ENCODE measurements at regions not wholly inside any gene's neighbourhood (a gene's known extent, or its start where the extent isn't known, plus 50 kb on each side); places are given as distances from the start of the nearest gene placed in this dataset.

GRCh38 chr12:38484821-38485449, 168.4 kb downstream of the ALG10B start:
- TF ChIP-seq CTCF (IDR thresholded peaks at IDR 0.05) (no peak), POLR2A (IDR thresholded peaks at IDR 0.05) (no peak)

All from right lobe of liver (tissue), 4 donors.